Mesothelial cell of epicardium (in vitro differentiated cells): ENCODE measurements at regions not wholly inside any gene's neighbourhood (a gene's known extent, or its start where the extent isn't known, plus 50 kb on each side); places are given as distances from the start of the nearest gene placed in this dataset.

Experiments used
- DNase-seq, 2 experiments: peaks; one replicate each; pipeline ENCODE4 v3.0.0; 2021; ENCODE audit warnings: low spot score in 2 of 2; ENCODE audit not compliant: unreplicated experiment in 2 of 2
- H3K27ac Mint-ChIP-seq: 2 replicates; pipeline ENCODE4 v1.8.0; 2021; ENCODE audit warnings: mixed read lengths
- H3K27me3 Mint-ChIP-seq: 2 replicates; pipeline ENCODE4 v1.8.0; 2021; ENCODE audit warnings: low read depth, mixed read lengths
- H3K36me3 Mint-ChIP-seq: 2 replicates; pipeline ENCODE4 v1.8.0; 2021; ENCODE audit warnings: mixed read lengths
- H3K4me1 Mint-ChIP-seq: 2 replicates; pipeline ENCODE4 v1.8.0; 2021; ENCODE audit warnings: mixed read lengths
- H3K4me3 Mint-ChIP-seq: 2 replicates; pipeline ENCODE4 v1.8.0; 2021; ENCODE audit warnings: mild to moderate bottlenecking, moderate library complexity, mixed read lengths
- H3K9me3 Mint-ChIP-seq: 2 replicates; pipeline ENCODE4 v1.8.0; 2021; ENCODE audit warnings: mixed read lengths
- CTCF ChIP-seq: fragments of 200-600 bp; sonication (generic); IDR thresholded peaks from one replicate; pipeline ENCODE4 v1.5.0; 2021; ENCODE audit warnings: antibody characterized with exemption; ENCODE audit not compliant: unreplicated experiment

GRCh38 chr2:42935692-42936671 lies 143.6 kb upstream of the HAAO start:
- H3K27ac Mint-ChIP-seq, result no peak overlapping the region
- no peaks in the 10 kb centered on the region for H3K27me3 Mint-ChIP-seq
- peaks cover 56% of the 10 kb centered on the region for H3K4me1 Mint-ChIP-seq
- no peaks in the 10 kb centered on the region for H3K36me3 Mint-ChIP-seq
- no peak for DNase-seq
- no peak for TF ChIP-seq CTCF
- H3K4me3 Mint-ChIP-seq, result no peak overlapping the region
- no peaks in the 10 kb centered on the region for H3K9me3 Mint-ChIP-seq

- no peaks in the 10 kb centered on the region for H3K36me3 Mint-ChIP-seq
- no peaks in the 10 kb centered on the region for H3K9me3 Mint-ChIP-seq
- TF ChIP-seq CTCF, result no peak
- no peaks in the 10 kb centered on the region for H3K27me3 Mint-ChIP-seq
- H3K4me3 Mint-ChIP-seq, result no peak overlapping the region
- peaks cover 65% of the 10 kb centered on the region for H3K4me1 Mint-ChIP-seq
- H3K27ac Mint-ChIP-seq, result no peak overlapping the region
- DNase-seq, result no peak
Measured at GRCh38 chr2:42934580-42935186, 142.3 kb upstream of the HAAO start.

- H3K4me1 Mint-ChIP-seq, result peaks cover 71% of the 10 kb centered on the region
- H3K36me3 Mint-ChIP-seq, result no peaks in the 10 kb centered on the region
- H3K9me3 Mint-ChIP-seq, result no peaks in the 10 kb centered on the region
- DNase-seq, result no peak
- no peak overlapping the region for H3K4me3 Mint-ChIP-seq
- no peaks in the 10 kb centered on the region for H3K27me3 Mint-ChIP-seq
- peak overlapping the region; percentile 26 for H3K27ac Mint-ChIP-seq
- no peak for TF ChIP-seq CTCF
Measured at GRCh38 chr2:42933824-42934254, 141.5 kb upstream of the HAAO start.

GRCh38 chr2:42932271-42933151 lies 140.1 kb upstream of the HAAO start:
- no peaks in the 10 kb centered on the region for H3K27me3 Mint-ChIP-seq
- peaks cover 79% of the 10 kb centered on the region for H3K4me1 Mint-ChIP-seq
- H3K36me3 Mint-ChIP-seq, result no peaks in the 10 kb centered on the region
- H3K9me3 Mint-ChIP-seq, result no peaks in the 10 kb centered on the region
- H3K27ac Mint-ChIP-seq, result peak overlapping the region; percentile 89
- no peak for DNase-seq
- no peak for TF ChIP-seq CTCF
- no peak overlapping the region for H3K4me3 Mint-ChIP-seq

GRCh38 chr2:42931818-42932195 lies 139.4 kb upstream of the HAAO start:
- no peak for DNase-seq
- Mint-ChIP-seq H3K27ac (peak overlapping the region; percentile 89), H3K27me3 (no peaks in the 10 kb centered on the region), H3K4me1 (peaks cover 84% of the 10 kb centered on the region), H3K36me3 (no peaks in the 10 kb centered on the region), H3K4me3 (no peak overlapping the region), H3K9me3 (no peaks in the 10 kb centered on the region)
- TF ChIP-seq CTCF, result no peak
